Hepatocyte (in vitro differentiated cells): ENCODE measurements at regions not wholly inside any gene's neighbourhood (a gene's known extent, or its start where the extent isn't known, plus 50 kb on each side); places are given as distances from the start of the nearest gene placed in this dataset.

Experiments used
- DNase-seq: peaks from one replicate; pipeline ENCODE4 v3.0.0-alpha.2; 2016; ENCODE audit warnings: low spot score
- H2AFZ ChIP-seq: fragments of 200-600 bp; sonication (generic); 2 replicates; pipeline ENCODE4 v1.6.0; 2016; ENCODE audit warnings: antibody characterized with exemption, mild to moderate bottlenecking
- H3K27ac ChIP-seq: fragments of 200-600 bp; sonication (generic); 2 replicates; pipeline ENCODE4 v1.5.1; 2016; ENCODE audit warnings: mild to moderate bottlenecking
- H3K27me3 ChIP-seq: fragments of 200-600 bp; sonication (generic); 2 replicates; pipeline ENCODE4 v1.6.1; 2016
- H3K36me3 ChIP-seq: fragments of 200-600 bp; sonication (generic); replicated peaks from 2 replicates; pipeline ENCODE4 v1.5.1; 2016; ENCODE audit warnings: low read depth; ENCODE audit not compliant: insufficient read depth
- H3K4me1 ChIP-seq: fragments of 200-600 bp; sonication (generic); 2 replicates; pipeline ENCODE4 v1.5.1; 2016; ENCODE audit warnings: mild to moderate bottlenecking, moderate library complexity; ENCODE audit not compliant: insufficient read depth
- H3K4me2 ChIP-seq: fragments of 200-600 bp; sonication (generic); 2 replicates; pipeline ENCODE4 v1.6.0; 2016
- H3K4me3 ChIP-seq: fragments of 200-600 bp; sonication (generic); 2 replicates; pipeline ENCODE4 v1.5.1; 2016; ENCODE audit warnings: mild to moderate bottlenecking
- H3K79me2 ChIP-seq: fragments of 200-600 bp; sonication (generic); 2 replicates; pipeline ENCODE4 v1.6.0; 2017; ENCODE audit warnings: mild to moderate bottlenecking
- H3K9me2 ChIP-seq: fragments of 200-600 bp; sonication (generic); replicated peaks from 2 replicates; pipeline ENCODE4 v1.6.0; 2017; ENCODE audit warnings: mild to moderate bottlenecking; ENCODE audit not compliant: insufficient read depth
- H3K9me3 ChIP-seq: fragments of 200-600 bp; sonication (generic); 2 replicates; pipeline ENCODE4 v1.5.1; 2016; ENCODE audit warnings: low read depth, mild to moderate bottlenecking
- H4K20me1 ChIP-seq: fragments of 200-600 bp; sonication (generic); 2 replicates; pipeline ENCODE4 v1.6.0; 2016; ENCODE audit warnings: mild to moderate bottlenecking; ENCODE audit not compliant: insufficient read depth, poor library complexity, severe bottlenecking
- CTCF ChIP-seq: fragments of 200-600 bp; sonication (generic); IDR thresholded peaks from 2 replicates; pipeline ENCODE4 v1.5.1; 2016; ENCODE audit warnings: antibody characterized with exemption, mild to moderate bottlenecking; ENCODE audit not compliant: poor library complexity
- EZH2 ChIP-seq: fragments of 200-600 bp; sonication (generic); IDR thresholded peaks from 2 replicates; pipeline ENCODE4 v1.6.1; 2016; ENCODE audit warnings: antibody characterized with exemption, mild to moderate bottlenecking, borderline replicate concordance
- EZH2phosphoT487 ChIP-seq: fragments of 200-600 bp; sonication (generic); IDR thresholded peaks from one replicate; pipeline ENCODE4 v1.6.1; 2018; ENCODE audit warnings: antibody characterized with exemption, mild to moderate bottlenecking, low read depth, moderate library complexity; ENCODE audit not compliant: unreplicated experiment, severe bottlenecking
- WGBS: methylation state at CpG from one replicate; pipeline ENCODE4 v1.1.6; 2016; ENCODE audit warnings: low lambda C conversion rate; ENCODE audit errors: missing lambda C conversion rate; 5-methylcytosine and 5-hydroxymethylcytosine counted together

DNA sequence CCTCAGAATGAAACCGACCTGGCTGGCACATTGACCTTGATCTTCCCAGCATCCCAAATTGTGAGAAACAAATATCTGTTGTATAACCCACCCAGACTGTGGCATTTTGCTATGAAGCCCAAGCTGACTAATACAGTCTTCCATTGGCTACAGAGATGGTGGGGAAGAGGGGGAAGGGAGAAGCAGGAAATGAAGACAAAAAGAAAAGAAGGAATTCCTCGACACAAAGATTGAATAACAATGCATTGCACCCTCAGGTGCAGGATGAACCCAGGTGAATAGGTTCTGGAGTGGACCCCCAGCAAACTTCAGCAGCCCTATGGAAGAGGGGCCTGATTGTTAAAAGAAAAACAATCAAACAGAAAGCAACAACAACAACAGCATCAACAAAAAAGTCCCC lies 270.7 kb downstream of the FSIP2 start:
- Histone ChIP-seq H2AFZ (no peak overlapping the region), H3K4me3 (no peak overlapping the region), H3K36me3 (no peaks in the 10 kb centered on the region), H3K27me3 (no peaks in the 10 kb centered on the region), H3K9me3 (no peaks in the 10 kb centered on the region), H3K4me2 (no peak overlapping the region), H3K79me2 (no peaks in the 10 kb centered on the region), H3K9me2 (no peaks in the 10 kb centered on the region), H4K20me1 (no peaks in the 10 kb centered on the region), H3K4me1 (no peaks in the 10 kb centered on the region), H3K27ac (no peak overlapping the region)
- WGBS = 75% methylated on average over 2 of the region's 2 CpGs
- TF ChIP-seq EZH2 (no peak), EZH2phosphoT487 (no peak), CTCF (no peak)
- no peak for DNase-seq

DNA sequence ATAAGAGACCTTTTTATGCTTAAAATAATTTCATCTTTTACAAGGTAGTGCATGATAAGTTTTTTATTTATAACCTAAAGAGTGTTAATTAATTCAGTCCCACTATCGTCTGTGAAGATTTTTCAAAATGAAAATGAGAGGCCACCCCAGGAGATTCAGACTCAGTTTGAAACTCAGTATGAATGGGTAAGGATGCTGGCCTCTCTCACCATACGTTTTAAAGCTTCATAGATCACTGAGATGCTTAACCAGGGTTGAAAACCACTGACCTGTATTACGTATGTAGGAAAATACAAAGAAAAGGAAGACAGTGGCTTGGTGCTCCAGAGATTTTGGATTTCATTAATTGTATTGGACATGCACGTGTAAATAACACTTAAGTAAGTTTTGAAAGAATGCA lies 278.7 kb downstream of the FSIP2 start:
- no peak overlapping the region for H3K4me3 ChIP-seq
- H3K27ac ChIP-seq = no peak overlapping the region
- DNase-seq = no peak
- TF ChIP-seq CTCF (no peak), EZH2 (no peak), EZH2phosphoT487 (no peak)
- no peaks in the 10 kb centered on the region for H3K9me3 ChIP-seq
- H3K4me1 ChIP-seq = no peaks in the 10 kb centered on the region
- H3K27me3 ChIP-seq = no peaks in the 10 kb centered on the region
- H2AFZ ChIP-seq = no peak overlapping the region
- no peaks in the 10 kb centered on the region for H3K9me2 ChIP-seq
- H3K79me2 ChIP-seq = no peaks in the 10 kb centered on the region
- no peaks in the 10 kb centered on the region for H4K20me1 ChIP-seq
- H3K36me3 ChIP-seq = no peaks in the 10 kb centered on the region
- WGBS = 84% methylated on average over 4 of the region's 4 CpGs
- H3K4me2 ChIP-seq = no peak overlapping the region

DNA sequence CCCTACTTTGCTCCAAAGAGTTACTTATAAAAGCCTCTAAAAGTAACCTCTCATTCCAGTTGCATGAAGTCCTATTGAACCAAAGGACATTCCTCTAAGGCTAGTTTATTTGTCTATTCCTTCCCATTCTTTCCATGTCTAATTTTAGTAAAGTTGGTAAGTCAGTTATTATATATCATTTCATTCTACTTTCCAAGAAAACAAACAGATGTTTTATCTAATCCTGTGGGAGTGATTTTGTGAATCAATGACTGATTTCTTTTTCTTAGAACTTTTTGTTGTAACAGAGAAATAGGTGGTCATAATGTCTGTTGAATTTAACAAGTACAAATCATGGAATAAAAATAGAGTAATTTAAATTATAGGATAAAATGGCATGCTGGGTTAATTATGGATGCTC lies 286.3 kb downstream of the FSIP2 start:
- no peaks in the 10 kb centered on the region for H3K36me3 ChIP-seq

More for the DNA sequence above, 286.3 kb downstream of the FSIP2 start:
- no peak overlapping the region for H3K27ac ChIP-seq
- H2AFZ ChIP-seq = no peak overlapping the region
- no peaks in the 10 kb centered on the region for H3K27me3 ChIP-seq
- DNase-seq = no peak
- no peaks in the 10 kb centered on the region for H3K9me3 ChIP-seq
- H3K79me2 ChIP-seq = no peaks in the 10 kb centered on the region
- no peaks in the 10 kb centered on the region for H4K20me1 ChIP-seq
- no peak for TF ChIP-seq EZH2phosphoT487
- TF ChIP-seq CTCF = no peak
- no peak for TF ChIP-seq EZH2
- H3K4me2 ChIP-seq = no peak overlapping the region
- no peaks in the 10 kb centered on the region for H3K4me1 ChIP-seq
- no peak overlapping the region for H3K4me3 ChIP-seq
- H3K9me2 ChIP-seq = no peaks in the 10 kb centered on the region
